ENCODE measurements at regions not wholly inside any gene's neighbourhood (a gene's known extent, or its start where the extent isn't known, plus 50 kb on each side); places are given as distances from the start of the nearest gene placed in this dataset.

GRCh38 chr13:105607016-105607415, 928.4 kb downstream of the EFNB2 start:
- Histone ChIP-seq H3K4me3 (replicated peaks in 1 of 3) (no peak overlapping the region), H3K27ac (no peak overlapping the region), H3K9me3 (no peaks in the 10 kb centered on the region), H3K36me3 (no peaks in the 10 kb centered on the region), H3K27me3 (no peaks in the 10 kb centered on the region), H3K4me1 (peaks cover 0 to 3% of the 10 kb centered on the region in 2 donors)
- TF ChIP-seq POLR2A (IDR thresholded peaks at IDR 0.05) (no peak), CTCF (IDR thresholded peaks at IDR 0.05) (no peak)
- intact Hi-C loops (cut with DNase I): no loop called here
- DNase-seq: no peak
- WGBS, 2 donors: 63% methylated on average over 2 of the region's 2 CpGs

GRCh38 chr13:105602956-105603670, 932.3 kb downstream of the EFNB2 start:
- intact Hi-C loops (cut with DNase I): no loop called here
- Histone ChIP-seq H3K36me3 (no peaks in the 10 kb centered on the region), H3K4me3 (replicated peaks in 1 of 3) (no peak overlapping the region), H3K27me3 (no peaks in the 10 kb centered on the region), H3K4me1 (no peaks in the 10 kb centered on the region), H3K9me3 (no peaks in the 10 kb centered on the region), H3K27ac (no peak overlapping the region)
- no peak for DNase-seq
- WGBS, 2 donors: 89% methylated on average over 8 of the region's 8 CpGs
- TF ChIP-seq CTCF (IDR thresholded peaks at IDR 0.05) (no peak), POLR2A (IDR thresholded peaks at IDR 0.05) (no peak)

GRCh38 chr13:105599477-105600037, 935.9 kb downstream of the EFNB2 start:
- WGBS, 2 donors: 77 to 81% methylated on average over 6 of the region's 6 CpGs
- Histone ChIP-seq H3K4me3 (replicated peaks in 1 of 3) (no peak overlapping the region), H3K4me1 (no peaks in the 10 kb centered on the region), H3K27me3 (no peaks in the 10 kb centered on the region), H3K27ac (no peak overlapping the region), H3K9me3 (no peaks in the 10 kb centered on the region), H3K36me3 (no peaks in the 10 kb centered on the region)
- TF ChIP-seq POLR2A (IDR thresholded peaks at IDR 0.05) (no peak), CTCF (IDR thresholded peaks at IDR 0.05) (no peak)
- DNase-seq: no peak
- intact Hi-C loops (cut with DNase I): no loop called here

- Histone ChIP-seq H3K9me3 (no peaks in the 10 kb centered on the region), H3K36me3 (no peaks in the 10 kb centered on the region), H3K4me3 (replicated peaks in 1 of 3) (no peak overlapping the region), H3K4me1 (no peaks in the 10 kb centered on the region), H3K27ac (no peak overlapping the region), H3K27me3 (no peaks in the 10 kb centered on the region)
- DNase-seq: no peak
- TF ChIP-seq POLR2A (IDR thresholded peaks at IDR 0.05) (no peak), CTCF (IDR thresholded peaks at IDR 0.05) (no peak)
- WGBS, 2 donors: 71 to 85% methylated on average over 2 of the region's 2 CpGs
- intact Hi-C loops (cut with DNase I): no loop called here
These were observed 936.9 kb downstream of the EFNB2 start for GRCh38 chr13:105598529-105598928.

GRCh38 chr13:105597573-105597972, 937.9 kb downstream of the EFNB2 start:
- 78 to 84% methylated on average over 5 to 6 of the region's 6 CpGs for WGBS, 2 donors
- intact Hi-C loops (cut with DNase I): no loop called here
- H3K27ac ChIP-seq: no peak overlapping the region

More at GRCh38 chr13:105597573-105597972, 937.9 kb downstream of the EFNB2 start:
- DNase-seq: no peak
- H3K4me3 ChIP-seq (replicated peaks in 1 of 3): no peak overlapping the region
- no peaks in the 10 kb centered on the region for H3K9me3 ChIP-seq
- H3K4me1 ChIP-seq: no peaks in the 10 kb centered on the region
- TF ChIP-seq POLR2A (IDR thresholded peaks at IDR 0.05) (no peak), CTCF (IDR thresholded peaks at IDR 0.05) (no peak)
- H3K27me3 ChIP-seq: no peaks in the 10 kb centered on the region
- no peaks in the 10 kb centered on the region for H3K36me3 ChIP-seq

Data from thyroid gland (tissue), 4 donors.